BJ (cell line): ENCODE measurements at regions not wholly inside any gene's neighbourhood (a gene's known extent, or its start where the extent isn't known, plus 50 kb on each side); places are given as distances from the start of the nearest gene placed in this dataset.

Experiments used
- CTCF ChIA-PET: fragments of 350-600 bp; formaldehyde crosslinking; extraction: SDS; loops from one replicate; lab custom pipeline; 2021; ENCODE audit warnings: antibody characterized with exemption, inconsistent platforms; lab: Yijun Ruan, JAX
- POLR2A ChIA-PET: fragments of 300-600 bp; sonication (Branson Sonifier 250); formaldehyde crosslinking; extraction: SDS; loops from one replicate; lab custom pipeline; 2021; ENCODE audit warnings: antibody characterized with exemption; lab: Charles Lee
- DNase-seq: peaks from one replicate; pipeline ENCODE4 v3.0.0-alpha.2; 2011; ENCODE audit warnings: low read depth
- H3K27me3 ChIP-seq: 2 replicates; pipeline ENCODE4 v1.6.0; 2011; ENCODE audit warnings: low read length; ENCODE audit not compliant: control insufficient read depth, insufficient read depth
- H3K36me3 ChIP-seq: 2 replicates; pipeline ENCODE4 v1.5.1; 2011; ENCODE audit warnings: low read length; ENCODE audit not compliant: control insufficient read depth, insufficient read depth
- H3K4me3 ChIP-seq: 2 replicates; pipeline ENCODE4 v1.5.1; 2011; ENCODE audit warnings: low read depth, mild to moderate bottlenecking, control low read depth, low read length
- TF ChIP-seq, protein P1 (sequence below): IDR thresholded peaks from 2 replicates; pipeline ENCODE4 v1.5.1; 2011; ENCODE audit warnings: low read depth, mild to moderate bottlenecking, control low read depth, inconsistent platforms, low read length, moderate library complexity; ENCODE audit not compliant: insufficient read depth

GRCh38 chr1:222357252-222357651 lies 190.7 kb downstream of the HHIPL2 start:
- no peak for DNase-seq
- no peaks in the 10 kb centered on the region for H3K36me3 ChIP-seq
- H3K27me3 ChIP-seq = no peaks in the 10 kb centered on the region
- ChIA-PET CTCF (no interaction called here), POLR2A (no interaction called here)
- TF ChIP-seq, protein P1, sequence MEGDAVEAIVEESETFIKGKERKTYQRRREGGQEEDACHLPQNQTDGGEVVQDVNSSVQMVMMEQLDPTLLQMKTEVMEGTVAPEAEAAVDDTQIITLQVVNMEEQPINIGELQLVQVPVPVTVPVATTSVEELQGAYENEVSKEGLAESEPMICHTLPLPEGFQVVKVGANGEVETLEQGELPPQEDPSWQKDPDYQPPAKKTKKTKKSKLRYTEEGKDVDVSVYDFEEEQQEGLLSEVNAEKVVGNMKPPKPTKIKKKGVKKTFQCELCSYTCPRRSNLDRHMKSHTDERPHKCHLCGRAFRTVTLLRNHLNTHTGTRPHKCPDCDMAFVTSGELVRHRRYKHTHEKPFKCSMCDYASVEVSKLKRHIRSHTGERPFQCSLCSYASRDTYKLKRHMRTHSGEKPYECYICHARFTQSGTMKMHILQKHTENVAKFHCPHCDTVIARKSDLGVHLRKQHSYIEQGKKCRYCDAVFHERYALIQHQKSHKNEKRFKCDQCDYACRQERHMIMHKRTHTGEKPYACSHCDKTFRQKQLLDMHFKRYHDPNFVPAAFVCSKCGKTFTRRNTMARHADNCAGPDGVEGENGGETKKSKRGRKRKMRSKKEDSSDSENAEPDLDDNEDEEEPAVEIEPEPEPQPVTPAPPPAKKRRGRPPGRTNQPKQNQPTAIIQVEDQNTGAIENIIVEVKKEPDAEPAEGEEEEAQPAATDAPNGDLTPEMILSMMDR = no peak
- no peak overlapping the region for H3K4me3 ChIP-seq

DNA sequence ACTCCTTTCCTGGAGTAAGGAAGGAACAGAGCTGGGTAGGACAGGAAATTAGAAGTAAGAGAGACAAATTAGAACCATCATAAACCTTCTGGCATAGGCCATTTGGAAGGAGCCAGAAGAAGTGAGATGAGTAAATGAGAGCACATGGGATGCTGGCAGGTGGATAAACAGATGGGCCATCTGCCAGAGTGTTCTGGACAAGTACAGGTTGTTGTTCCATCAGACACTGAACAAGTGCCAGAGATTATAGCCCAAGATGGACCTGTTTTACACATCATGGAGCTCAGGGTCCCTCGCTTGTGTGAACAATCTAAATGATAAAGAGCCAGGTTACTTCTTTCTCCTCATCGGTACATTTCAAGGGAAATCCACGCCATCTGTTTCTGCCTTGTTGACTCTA lies 200.3 kb downstream of the HHIPL2 start:
- POLR2A ChIA-PET = no interaction called here
- TF ChIP-seq, protein P1 = no peak
- Histone ChIP-seq H3K4me3 (no peak overlapping the region), H3K27me3 (peaks cover 6% of the 10 kb centered on the region), H3K36me3 (no peaks in the 10 kb centered on the region)
- DNase-seq = no peak
- CTCF ChIA-PET = no interaction called here

DNA sequence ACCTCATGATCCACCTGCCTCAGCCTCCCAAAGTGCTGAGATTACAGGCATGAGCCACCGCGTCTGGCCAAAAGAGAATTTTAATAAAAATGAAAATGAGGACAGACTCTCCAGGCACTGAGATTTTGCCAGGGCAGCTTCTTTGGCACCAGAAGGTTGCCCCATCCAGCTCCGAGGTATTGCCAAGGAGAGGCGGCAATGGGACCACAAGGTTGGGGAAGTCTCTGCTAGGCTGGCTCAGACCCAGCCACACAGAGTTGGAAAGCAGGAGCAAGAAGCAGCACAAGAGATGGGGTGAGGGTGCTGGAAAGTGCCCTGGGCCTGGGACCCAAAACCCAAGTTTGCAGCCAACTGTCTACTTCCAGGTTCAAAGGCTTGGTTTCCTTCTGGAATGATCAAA lies 200.9 kb downstream of the HHIPL2 start:
- TF ChIP-seq, protein P1 = no peak
- ChIA-PET POLR2A (no interaction called here), CTCF (interaction anchor here (1.9 kb wide), 1 partner anchor 24 kb away, joined by 4 read pairs; no protein-coding TSS in a partner anchor)
- Histone ChIP-seq H3K36me3 (no peaks in the 10 kb centered on the region), H3K4me3 (no peak overlapping the region), H3K27me3 (peaks cover 6% of the 10 kb centered on the region)
- no peak for DNase-seq

DNA sequence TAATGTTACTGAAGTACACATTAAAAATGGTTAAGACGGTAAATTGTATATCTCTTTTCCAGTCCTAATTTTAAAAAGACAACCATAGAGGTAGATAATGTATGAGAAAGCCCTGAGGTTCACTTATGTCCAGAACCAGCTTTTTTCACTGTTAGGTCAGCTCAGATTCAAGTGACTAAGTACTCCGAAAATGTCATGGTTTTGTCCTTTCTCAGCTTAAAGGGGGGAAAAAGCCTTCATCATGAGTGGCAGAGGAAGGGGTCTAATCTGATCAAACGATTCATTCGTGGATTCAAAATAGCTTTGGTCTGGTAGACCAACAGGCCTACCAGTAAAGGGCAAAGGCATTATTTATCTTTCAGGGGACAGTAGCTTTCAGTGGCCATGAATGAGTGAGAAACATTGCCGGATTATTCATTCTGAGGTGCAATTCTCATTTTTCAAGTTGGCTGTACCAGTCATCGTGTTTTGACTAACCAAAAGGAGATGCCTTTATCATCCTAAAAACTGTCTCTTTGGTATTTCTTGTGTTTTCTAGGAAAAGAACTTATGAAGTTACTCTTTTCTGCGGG lies 208.4 kb downstream of the HHIPL2 start:
- TF ChIP-seq, protein P1 = no peak
- no peaks in the 10 kb centered on the region for H3K36me3 ChIP-seq
- no peak overlapping the region for H3K4me3 ChIP-seq
- POLR2A ChIA-PET = interaction anchor here (0.6 kb wide), 1 partner anchor 22 kb away, joined by 5 read pairs; no protein-coding TSS in a partner anchor
- CTCF ChIA-PET = interaction anchor here (0.7 to 1.2 kb wide), 4 partner anchors 9 to 65 kb away, joined by 3 read pairs; no protein-coding TSS in a partner anchor
- H3K27me3 ChIP-seq = peaks cover 3% of the 10 kb centered on the region; the same call in 1 of the 2 replicates
- DNase-seq = no peak

DNA sequence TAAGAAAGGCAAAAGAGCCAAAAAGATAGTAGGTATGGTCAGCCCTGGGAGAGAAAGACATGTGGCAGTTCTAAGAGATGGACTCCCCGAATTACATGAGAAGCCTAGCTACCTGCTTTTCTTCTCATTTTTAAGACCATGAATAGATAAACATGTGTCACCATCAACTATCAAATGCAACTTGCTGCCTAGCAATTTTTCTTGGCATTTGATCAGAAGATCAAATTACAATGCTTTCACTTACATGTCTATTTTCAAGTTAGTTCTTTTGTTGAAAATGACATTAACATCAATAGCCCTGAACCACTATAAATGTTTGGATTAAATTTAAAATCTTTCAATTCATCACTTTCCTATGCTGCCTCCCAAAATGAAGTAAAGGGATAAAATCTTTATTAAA lies 212.3 kb downstream of the HHIPL2 start:
- TF ChIP-seq, protein P1 = no peak
- Histone ChIP-seq H3K36me3 (no peaks in the 10 kb centered on the region), H3K4me3 (no peak overlapping the region), H3K27me3 (no peaks in the 10 kb centered on the region)
- POLR2A ChIA-PET = no interaction called here
- no peak for DNase-seq
- CTCF ChIA-PET = no interaction called here
